Inflammatory macrophage treated with lipopolysaccharide for 4 hours (primary cell): ENCODE measurements at regions not wholly inside any gene's neighbourhood (a gene's known extent, or its start where the extent isn't known, plus 50 kb on each side); places are given as distances from the start of the nearest gene placed in this dataset.

Source experiments
- DNase-seq: peaks from one replicate; pipeline ENCODE4 v3.0.0-alpha.2; 2020

DNA sequence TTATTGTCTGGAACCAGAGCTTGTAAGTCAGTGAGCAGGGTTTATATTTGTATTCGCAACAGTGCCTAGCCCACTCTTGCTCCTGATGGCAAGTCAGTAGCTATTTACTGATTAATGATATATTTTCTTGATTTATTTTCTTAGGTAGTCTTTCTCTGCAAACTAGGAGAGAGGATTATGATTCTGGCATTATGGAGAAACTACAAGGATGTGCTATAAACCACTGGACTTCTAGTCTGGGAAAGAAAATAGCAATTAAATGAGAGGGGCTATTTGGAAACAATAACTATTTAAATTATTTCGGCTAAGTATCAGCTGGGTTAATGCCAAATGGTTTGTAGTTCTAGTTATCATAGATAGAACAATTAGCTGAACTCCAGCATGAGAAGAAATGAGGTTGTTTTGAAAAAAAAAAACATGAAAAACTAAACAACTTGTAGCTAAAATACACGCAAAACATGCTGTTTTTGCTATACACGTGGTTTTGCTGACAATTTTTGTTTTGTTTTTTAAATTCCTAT, 304.9 kb upstream of the TCF21 start:
- DNase-seq, result no peak

DNA sequence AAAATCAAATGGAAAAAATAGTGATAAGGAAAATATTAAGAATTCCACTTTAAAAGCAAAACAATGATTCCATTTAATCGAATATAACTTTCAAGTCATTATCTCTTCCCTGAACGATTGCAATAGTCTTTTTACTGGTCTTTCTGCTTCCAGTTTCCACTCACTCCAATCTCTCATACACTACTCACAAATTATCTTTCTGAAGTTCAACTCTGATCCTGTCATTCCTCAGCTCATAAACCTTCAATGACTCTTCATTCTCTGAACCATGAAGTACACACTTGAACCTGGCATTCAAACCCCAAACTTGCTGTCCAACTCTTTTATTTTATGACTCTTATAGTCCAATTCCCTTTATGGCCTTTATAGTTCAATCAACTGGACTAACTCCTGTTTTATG, 304.1 kb upstream of the TCF21 start:
- DNase-seq, result no peak

DNA sequence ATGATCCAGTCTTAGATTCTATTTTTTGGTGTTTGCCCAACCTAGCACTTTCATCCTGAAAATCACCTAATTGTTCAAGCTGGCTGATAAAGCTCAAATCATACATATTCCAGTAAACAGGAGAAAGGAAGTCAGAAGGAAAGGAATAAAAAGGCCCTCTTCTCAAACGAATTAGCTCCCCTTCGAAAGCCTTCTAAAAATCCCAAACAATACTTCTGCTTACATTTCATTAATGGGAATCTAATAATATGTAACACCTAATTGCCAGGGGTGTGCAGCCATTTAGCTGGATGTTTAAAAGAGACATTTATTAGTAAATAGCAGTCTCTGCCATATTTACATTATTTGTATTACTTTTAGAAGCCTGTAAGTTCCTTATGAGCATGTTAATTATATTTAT, 302.9 kb upstream of the TCF21 start:
- no peak for DNase-seq

DNA sequence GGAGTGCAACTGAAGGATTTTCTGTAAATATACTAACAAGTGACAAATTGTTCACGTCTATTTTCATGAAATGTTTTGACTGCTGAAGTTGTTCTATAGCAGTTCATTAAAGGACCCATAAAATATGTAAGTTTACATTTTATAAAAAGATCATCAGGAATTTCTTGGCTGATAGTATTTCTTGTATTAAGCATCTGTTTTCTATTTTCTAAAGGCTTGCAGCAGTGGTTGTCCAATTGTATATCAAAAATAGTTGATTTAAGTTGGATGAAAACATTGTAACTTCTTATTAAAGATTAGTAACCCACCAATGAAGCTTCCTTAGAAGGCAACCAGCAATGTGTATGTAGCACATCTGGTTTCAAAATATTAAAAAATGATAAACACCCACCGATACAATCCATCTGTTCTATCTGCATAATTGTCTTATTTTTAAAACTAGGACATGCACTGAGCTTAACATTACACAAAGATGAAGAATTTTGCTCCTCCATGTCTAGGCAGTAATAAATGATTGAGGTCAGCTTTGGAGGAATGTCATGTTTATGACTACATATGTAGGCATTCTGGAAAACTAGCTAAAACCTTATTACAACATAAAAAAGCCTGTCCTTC, 301.3 kb upstream of the TCF21 start:
- no peak for DNase-seq

DNA sequence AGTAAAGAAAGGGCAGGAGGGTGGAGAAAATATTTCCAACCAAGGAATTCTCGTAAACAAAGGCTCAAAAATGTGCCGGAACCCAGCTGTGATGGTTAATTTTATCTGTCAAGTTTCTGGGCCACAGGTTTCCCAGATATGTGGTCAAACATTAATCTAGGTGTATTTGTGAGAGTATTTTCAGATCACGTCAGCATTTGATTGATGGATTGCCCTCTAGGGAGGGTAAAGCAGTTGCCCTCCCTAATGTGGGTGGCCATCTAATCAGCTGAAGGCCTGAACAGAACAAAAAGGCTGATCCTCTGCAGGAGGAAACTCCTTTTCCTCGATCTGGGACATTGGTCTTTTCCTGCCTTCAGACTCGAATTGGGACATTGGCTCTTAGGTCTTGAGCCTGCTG, 298.7 kb upstream of the TCF21 start:
- DNase-seq, result no peak

DNA sequence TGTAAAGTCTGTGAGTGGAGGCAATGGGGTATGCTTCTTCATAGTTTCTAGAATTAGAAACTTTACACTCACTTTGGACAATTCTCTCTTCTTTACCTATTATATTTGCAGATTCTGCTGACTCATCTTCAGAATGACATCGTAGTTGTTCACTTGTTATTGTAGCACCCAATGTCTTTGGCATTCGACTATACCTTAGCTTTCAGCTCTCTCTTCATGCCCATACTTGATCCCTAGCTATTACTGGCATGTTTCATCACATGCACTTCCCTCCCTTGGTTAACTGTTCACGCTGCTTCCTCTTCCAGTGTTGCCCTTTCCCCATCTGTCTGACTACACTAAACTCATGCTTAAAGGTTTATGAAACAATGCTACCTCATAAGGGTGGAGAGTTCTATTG, 298.1 kb upstream of the TCF21 start:
- DNase-seq, result no peak

DNA sequence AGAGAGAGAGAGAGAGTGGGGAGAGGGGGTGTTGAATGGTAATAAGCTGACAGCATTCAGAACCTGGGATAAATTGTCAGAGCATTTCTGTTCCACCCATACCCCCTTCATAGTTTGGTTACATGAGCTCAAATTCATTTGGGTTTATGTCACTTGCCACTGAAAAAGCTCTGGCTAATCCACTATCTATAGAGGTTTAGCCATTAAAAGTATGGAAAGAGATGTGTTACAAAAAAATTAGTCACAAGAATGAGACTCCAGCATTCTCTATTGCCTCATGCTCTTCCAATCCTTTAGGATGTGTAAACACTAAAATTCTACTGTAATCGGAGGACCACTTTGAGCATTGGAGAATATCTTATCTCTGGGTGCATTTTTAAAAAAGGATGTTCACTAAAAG, 297.6 kb upstream of the TCF21 start:
- no peak for DNase-seq

DNA sequence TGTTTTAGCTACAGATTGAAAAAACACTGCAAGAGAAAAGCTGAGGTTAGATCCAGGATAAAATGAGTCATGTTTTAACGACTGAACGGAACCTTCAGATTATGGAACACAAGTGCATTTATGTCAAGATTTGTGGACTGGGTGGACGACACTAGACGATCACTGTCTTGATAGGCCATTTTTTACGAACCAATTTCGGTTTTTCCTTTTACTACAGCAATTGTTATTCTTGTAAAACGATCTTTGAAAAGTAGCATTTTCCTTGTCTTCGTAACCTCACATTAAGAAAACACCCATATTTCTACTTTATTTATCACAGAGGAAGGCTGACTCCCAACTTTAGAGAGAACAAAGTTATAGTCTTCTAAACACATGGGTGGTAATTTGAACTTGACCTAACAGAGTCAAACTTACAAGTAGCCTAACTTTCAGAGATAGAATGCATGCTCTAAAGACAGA, 294.2 kb upstream of the TCF21 start:
- no peak for DNase-seq

DNA sequence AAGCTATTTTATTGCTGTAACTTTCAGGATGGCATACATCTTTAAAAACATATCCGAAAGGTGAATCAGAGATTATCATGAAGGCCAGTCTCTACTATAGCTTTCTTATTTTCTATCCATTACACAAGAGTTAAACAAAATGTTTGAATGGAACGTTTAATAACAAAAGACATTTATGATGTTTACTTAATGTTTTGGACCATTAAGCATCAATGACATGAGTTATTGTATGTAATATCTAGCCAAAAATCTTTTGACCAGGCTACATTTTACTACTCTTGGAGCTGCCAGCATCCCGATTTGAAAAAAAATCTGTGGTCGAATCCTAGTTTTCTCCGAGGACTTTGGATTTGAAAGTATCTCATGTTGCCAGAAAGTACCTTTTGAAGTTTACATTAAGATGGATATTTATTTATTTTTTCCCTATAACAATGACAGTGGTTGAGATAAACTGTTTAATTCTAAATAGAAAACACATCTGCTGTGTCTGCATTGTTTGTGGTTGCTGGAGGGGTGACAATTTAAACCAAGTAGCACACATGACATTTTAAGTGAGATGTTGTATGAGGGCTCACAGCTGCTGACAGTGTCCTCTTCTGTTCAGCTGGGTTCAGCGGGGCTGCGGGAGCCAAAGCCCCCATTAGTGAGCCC, 293.7 kb upstream of the TCF21 start:
- DNase-seq, result no peak

DNA sequence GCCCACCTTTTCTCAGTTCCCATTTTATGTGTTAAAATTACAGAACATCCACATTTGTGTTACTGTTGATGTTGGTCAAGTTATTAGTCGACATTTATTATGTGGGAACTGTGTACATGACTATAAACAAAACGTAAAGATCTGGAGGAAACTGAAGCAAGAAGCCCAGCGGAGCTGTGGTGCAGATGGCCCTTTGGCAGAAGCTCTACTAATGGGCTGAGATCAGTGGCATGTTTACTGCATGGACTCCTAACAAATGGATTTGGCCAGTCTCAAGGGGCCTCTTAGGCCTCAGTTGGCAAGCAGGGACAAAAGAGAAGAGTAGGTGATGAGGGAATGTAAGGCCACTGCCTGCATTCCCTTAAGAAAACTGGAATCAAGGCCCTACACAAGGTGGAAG, 282.1 kb upstream of the TCF21 start:
- DNase-seq, result no peak

DNA sequence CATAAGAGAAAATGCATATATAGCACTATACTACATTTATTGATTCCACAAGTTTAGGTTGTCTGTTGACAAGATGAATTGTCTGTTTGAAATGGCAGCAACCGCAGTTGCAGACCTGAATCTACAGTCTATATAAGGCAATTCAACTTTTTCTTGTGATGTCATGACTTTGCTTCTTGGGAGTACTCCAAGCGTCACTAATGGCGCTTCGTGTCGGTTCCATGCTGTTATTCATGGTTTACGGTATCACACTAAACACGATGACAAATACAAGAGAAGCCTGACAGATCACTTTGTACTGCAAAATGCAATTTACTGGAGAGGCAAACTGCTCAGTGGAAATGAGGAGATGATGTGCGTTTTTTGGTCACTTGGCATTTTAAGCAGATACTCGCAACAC, 280.3 kb upstream of the TCF21 start:
- DNase-seq, result no peak

DNA sequence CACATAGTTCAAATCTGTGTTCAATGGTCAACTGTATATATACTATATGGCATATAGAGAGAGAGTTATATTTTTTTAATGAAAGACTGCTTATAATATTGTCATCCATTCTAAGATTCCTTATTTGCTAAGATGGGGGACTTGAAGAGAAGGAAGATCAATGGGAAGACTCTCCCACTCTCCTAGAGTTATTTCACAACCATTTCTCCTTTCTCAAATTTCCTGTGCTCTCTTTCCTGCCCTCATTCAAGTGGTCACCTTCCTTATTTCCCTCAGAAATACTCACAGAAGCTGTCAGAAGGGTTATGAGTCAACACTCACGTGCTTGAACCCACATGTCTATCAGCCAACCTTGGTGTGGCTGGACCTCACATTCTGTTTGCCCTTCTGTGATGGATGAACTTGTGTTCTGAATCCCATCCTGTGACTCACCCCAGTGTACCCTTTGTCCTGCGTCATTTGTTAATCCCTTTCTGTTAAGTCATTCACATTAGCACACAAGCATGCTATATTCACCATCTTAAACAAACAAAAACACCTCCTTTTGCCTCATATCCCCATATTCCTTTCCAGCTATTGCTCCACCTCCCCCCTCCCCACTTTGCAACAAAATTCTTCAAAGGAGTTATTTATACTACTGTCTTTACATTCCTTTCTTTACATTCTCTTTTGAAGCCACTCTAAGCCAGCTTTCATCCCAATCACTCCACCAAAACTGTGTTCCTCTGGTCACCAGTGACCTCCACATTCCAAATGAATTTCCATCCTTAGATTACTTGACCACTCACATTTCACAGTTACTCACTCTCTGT, 279.3 kb upstream of the TCF21 start:
- DNase-seq, result no peak

DNA sequence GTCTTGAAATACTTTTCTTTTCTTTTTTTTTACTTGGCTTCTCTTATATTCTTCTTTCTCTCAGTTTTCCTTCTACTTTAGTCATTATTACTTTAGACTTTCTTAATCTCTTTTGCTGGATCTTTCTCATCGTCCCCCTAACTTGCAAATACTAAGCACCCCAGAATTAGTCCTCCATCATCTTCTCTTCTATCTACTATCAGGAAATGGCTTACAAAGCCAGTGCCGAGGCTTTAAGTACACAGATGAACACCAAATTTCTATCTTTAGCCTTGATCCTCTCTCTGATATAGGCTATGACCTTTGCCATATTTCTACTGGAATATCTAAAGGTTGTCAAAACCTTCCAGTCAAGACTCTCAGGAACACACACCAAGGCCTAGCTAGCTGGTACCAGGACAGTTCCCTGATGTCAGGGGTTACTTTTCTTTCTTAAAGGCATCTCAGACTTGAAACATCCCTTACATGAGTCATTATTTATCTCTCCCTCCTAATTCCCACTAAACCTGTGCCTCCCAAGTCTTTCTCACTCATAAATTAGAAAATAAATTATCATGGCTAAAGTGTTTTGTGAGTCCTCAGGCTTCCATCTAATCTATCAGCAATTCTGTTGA, 278.6 kb upstream of the TCF21 start:
- DNase-seq, result no peak

DNA sequence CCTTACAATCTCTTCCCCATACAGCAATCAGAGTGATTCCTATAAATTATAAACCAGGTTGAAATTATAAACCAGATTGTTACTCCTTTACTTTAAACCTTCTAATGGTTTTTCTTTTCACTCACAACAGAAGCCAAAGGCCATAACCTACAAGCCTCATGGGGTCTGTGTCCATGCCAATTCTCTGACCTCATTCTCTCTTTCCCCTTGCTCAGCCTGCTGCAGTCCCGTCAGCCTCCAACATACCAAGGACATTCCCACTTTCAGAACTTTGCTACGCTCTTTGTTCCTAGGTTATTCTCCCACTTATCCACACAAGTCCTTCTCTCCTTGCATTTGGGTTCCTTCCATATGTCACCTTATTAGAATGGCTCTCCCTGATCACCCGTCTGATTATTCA, 277.9 kb upstream of the TCF21 start:
- no peak for DNase-seq

DNA sequence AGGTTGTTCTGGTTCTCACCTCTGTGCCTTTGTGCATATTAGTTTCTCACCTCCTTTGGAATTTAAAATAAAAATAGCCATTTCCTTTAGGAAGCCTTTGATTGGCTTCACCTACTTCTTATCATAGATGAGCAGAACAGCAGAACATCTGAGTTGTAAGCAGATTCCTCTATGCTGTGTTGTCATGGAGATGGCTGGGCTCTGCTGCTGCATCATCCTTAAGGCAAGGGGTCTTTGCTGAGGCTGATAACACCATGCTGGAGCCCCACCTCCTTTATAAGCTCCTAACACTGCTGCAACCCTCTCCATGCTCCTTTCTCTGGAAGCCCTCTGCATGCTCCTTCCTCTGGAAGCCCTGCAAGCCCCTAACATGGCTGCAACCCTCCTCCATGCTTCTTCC, 276.5 kb upstream of the TCF21 start:
- DNase-seq, result no peak

DNA sequence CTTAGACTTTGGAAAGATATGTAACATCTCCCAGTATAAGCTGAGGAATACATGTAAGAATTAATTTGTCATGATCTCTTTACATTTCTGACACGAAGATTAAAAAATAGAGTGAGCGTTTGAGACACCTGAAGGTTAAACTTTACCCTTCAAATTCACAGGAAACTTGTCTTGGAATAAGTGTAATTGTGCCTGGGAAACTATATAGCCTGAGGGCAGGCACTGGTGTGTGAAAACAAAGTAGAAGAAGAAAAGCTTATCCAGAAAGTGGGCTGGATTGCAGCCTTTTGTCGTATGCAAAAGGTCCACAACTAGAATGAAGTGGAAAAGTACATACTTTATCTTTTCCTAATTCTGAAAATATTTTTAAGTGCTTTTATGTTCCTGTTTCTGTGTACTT, 275.7 kb upstream of the TCF21 start:
- no peak for DNase-seq

DNA sequence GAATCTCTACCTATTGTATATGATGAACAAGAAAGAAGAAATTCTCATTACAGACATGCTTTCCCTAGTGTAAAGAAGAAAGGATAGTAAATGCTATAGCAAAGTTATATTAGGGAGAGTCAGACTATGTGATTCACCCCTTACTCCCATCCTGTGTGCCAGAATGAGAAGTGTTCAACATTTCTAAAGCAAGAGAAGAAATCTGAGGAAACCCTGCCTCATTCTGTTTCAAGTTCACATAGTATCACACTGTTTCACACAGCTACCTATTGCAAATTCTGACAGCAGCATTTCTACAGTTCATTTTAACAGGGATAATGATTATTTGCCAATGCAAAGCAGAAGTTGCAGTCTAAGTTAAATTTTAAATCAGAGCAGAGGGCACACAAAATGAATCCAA, 267.2 kb upstream of the TCF21 start:
- DNase-seq, result no peak

DNA sequence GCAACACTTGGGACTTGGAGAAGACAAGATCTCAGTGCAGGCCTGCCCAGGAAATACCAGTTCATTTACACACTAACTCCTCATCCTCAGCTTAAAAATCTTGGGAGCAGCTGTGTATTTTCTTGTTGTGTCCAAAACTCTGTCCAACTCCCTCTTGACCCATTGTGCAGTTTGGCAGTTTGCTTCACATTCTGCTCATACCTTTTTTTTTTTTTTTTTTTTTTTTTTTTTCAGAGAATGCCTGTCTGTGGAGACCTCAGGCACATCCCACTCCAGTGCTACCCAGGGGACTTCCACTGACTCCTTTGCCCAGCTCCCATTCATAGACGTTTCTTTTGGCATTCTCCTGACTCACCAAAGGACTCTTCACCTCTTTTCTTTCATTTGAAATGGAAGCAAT, 265.8 kb upstream of the TCF21 start:
- DNase-seq, result no peak

DNA sequence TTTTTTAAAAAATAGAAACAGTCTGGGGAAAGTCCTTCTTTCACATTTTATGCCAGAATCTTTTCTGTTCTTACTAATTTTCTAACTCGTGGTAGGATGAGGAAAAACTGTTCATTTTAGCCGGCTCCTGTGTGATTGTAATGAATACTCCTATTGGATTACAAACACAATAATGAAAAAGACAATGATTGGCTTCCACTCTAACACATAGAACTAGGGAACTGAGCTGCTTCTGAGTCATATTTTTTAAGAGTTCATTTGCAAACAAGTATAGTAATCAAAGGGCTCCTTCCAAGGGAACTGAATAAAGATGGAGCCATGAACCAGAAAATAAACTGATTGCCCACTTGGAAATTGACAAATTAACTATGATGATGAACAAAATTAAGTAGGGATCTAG, 265.3 kb upstream of the TCF21 start:
- no peak for DNase-seq

DNA sequence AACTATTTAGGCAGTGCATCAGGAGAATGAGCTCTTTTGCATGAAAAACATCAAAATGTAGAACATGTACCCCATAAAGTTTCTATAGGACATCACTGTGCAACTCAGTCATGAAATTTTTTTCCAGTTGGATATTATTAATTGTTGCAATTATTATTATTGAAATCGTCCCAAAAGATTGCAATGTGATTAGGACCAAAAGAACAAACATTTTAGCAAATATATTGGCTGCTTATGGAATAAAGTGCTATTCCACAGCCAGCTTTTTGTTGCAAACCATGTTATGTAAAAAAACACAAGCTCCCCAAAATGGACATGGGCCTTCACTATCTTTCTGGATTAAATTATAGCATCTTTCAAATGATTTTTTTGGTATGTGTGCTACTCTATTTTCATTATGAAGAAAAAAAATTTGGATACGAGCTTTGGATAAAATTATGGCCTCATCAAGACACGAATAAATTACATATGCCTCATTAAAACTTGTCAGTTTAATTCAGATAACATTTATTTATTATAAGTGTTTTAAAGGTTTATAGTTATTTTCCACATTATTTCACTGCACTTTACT, 262.7 kb upstream of the TCF21 start:
- DNase-seq, result no peak

DNA sequence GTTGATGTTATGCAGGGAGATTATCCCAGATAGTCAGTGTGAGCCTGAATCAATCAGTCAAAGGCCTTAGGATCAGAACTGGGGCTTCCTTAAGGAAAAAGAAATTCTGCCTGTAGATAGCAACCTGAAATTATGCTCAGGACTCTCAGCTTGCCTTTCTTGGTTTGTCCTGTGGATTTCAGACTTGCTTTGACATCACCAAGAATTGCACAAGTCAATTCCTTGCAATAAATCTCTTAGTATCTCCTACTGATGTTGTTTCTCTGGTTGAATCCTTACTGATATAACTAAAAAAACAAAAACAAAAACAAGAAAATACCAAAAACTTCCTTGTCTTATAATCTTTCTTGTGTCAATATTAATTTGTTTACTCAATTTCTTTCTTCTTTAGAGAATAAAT, 258.9 kb upstream of the TCF21 start:
- DNase-seq, result no peak

DNA sequence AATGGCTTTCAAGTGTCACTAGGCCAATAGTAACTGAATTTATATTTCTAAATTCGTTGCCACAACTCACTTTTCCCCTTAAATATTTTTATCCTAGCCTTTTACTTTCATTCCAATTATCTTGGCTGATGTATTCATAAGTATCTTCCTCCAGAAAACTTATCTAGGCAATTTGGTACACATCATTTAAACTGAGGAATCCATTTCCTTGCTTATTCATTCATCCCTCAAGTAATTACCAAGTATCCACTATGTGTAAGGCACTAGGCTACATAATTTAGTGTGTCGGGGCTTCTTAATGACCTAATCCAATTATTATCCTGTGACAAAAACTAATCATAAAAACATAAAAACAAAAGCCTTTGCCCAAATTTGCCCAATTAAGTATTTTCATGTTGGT, 258.3 kb upstream of the TCF21 start:
- DNase-seq, result no peak

DNA sequence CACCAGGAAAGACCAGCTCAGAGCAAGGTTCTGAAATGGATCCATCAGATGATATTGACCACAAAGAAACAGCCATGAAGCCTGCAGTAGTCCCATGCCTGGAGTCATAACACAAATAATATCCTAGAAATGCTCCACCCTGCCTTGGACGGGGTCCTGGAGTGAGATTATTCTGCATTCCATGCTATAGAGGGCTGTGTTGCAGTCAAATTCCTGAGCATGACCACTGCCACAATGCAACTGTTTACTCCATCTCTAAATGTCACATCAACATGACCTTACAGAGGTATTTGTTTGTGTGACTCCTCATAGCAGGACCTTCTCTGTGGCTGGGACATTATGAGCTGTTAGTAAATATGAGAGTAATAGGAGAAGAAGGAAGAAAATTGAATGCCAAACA, 257.5 kb upstream of the TCF21 start:
- DNase-seq, result no peak
